GM19025 (cell line): ENCODE measurements at regions not wholly inside any gene's neighbourhood (a gene's known extent, or its start where the extent isn't known, plus 50 kb on each side); places are given as distances from the start of the nearest gene placed in this dataset.

Experiments used
- ATAC-seq: cut with Tn5 transposase; IDR thresholded peaks from one replicate; pipeline ENCODE4 v1.9.1; 2021; ENCODE audit warnings: mild to moderate bottlenecking, low read depth, moderate library complexity; ENCODE audit not compliant: unreplicated experiment

- ATAC-seq: peak; percentile 71
These were observed 144.2 kb upstream of the FBXL4 start for GRCh38 chr6:99091985-99092384.

- no peak for ATAC-seq
These were observed 132.4 kb upstream of the FBXL4 start for GRCh38 chr6:99080191-99080590.

- ATAC-seq: no peak
These were observed 131.3 kb upstream of the FBXL4 start for GRCh38 chr6:99079058-99079457.

GRCh38 chr6:99073223-99073622 is 125.5 kb upstream of the FBXL4 start:
- ATAC-seq: no peak

- ATAC-seq: no peak
These were observed 118.3 kb upstream of the FBXL4 start for GRCh38 chr6:99066044-99066443.

- no peak for ATAC-seq
These were observed 117.1 kb upstream of the FBXL4 start for GRCh38 chr6:99064834-99065233.

GRCh38 chr6:99036672-99037071 is 88.9 kb upstream of the FBXL4 start:
- no peak for ATAC-seq

GRCh38 chr6:99032396-99032795 is 84.7 kb upstream of the FBXL4 start:
- no peak for ATAC-seq

- ATAC-seq: no peak
These were observed 84.2 kb upstream of the FBXL4 start for GRCh38 chr6:99031957-99032356.

GRCh38 chr6:99030915-99031314 is 83.2 kb upstream of the FBXL4 start:
- ATAC-seq: no peak

GRCh38 chr6:99026135-99026534 is 78.4 kb upstream of the FBXL4 start:
- no peak for ATAC-seq

GRCh38 chr6:99024089-99024488 is 76.3 kb upstream of the FBXL4 start:
- no peak for ATAC-seq

- no peak for ATAC-seq
These were observed 74.4 kb upstream of the FBXL4 start for GRCh38 chr6:99022039-99022609.

GRCh38 chr6:99019381-99019780 is 71.6 kb upstream of the FBXL4 start:
- ATAC-seq: no peak

- no peak for ATAC-seq
These were observed 69.4 kb upstream of the FBXL4 start for GRCh38 chr6:99017150-99017549.

GRCh38 chr6:99016355-99016754 is 68.6 kb upstream of the FBXL4 start:
- ATAC-seq: no peak

- no peak for ATAC-seq
These were observed 66.3 kb upstream of the FBXL4 start for GRCh38 chr6:99014061-99014460.

- ATAC-seq: no peak
These were observed 65.9 kb upstream of the FBXL4 start for GRCh38 chr6:99013661-99014060.

- no peak for ATAC-seq
These were observed 65.4 kb upstream of the FBXL4 start for GRCh38 chr6:99013145-99013544.

GRCh38 chr6:99011151-99011550 is 63.4 kb upstream of the FBXL4 start:
- no peak for ATAC-seq

- no peak for ATAC-seq
These were observed 55.1 kb upstream of the FBXL4 start for GRCh38 chr6:99002831-99003230.

GRCh38 chr6:98998103-98998502 is 50.4 kb upstream of the FBXL4 start:
- ATAC-seq: no peak
